ENCODE measurements at regions not wholly inside any gene's neighbourhood (a gene's known extent, or its start where the extent isn't known, plus 50 kb on each side); places are given as distances from the start of the nearest gene placed in this dataset.

GRCh38 chr22:48734359-48734758 lies 1093.3 kb downstream of the BRD1 start:
- H3K9me3 ChIP-seq (ENCODE audit: low read depth, low read length), result no peaks in the 10 kb centered on the region
- H3K9ac ChIP-seq (ENCODE audit: insufficient read length), result no peak overlapping the region
- TF ChIP-seq POLR2AphosphoS5 (IDR thresholded peaks at IDR 0.05; ENCODE audit: borderline replicate concordance, low read depth, low read length) (no peak), EZH2 (IDR thresholded peaks at IDR 0.05) (no peak), FOXP2 (optimal IDR thresholded peaks at IDR 0.05; ENCODE audit: control extremely low read depth, extremely low read length, insufficient read depth) (no peak)

GRCh38 chr22:48729499-48730171 lies 1098.0 kb downstream of the BRD1 start:
- Histone ChIP-seq H3K9ac (ENCODE audit: insufficient read length) (no peak overlapping the region), H3K36me3 (ENCODE audit: insufficient read depth, low read length) (peaks cover 30% of the 10 kb centered on the region), H3K4me3 (no peak overlapping the region), H3K9me3 (ENCODE audit: low read depth, low read length) (peaks cover 4% of the 10 kb centered on the region; the same call in 1 of the 2 replicates), H3K27ac (no peak overlapping the region)
- no peak for DNase-seq (ENCODE audit: low read depth, low spot score)
- TF ChIP-seq POLR2AphosphoS5 (IDR thresholded peaks at IDR 0.05; ENCODE audit: borderline replicate concordance, low read depth, low read length) (no peak), EZH2 (IDR thresholded peaks at IDR 0.05) (no peak), FOXP2 (optimal IDR thresholded peaks at IDR 0.05; ENCODE audit: control extremely low read depth, extremely low read length, insufficient read depth) (no peak)

More at GRCh38 chr22:48734359-48734758, 1093.3 kb downstream of the BRD1 start:
- H3K36me3 ChIP-seq (ENCODE audit: insufficient read depth, low read length), result peaks cover 13% of the 10 kb centered on the region; the same call in 1 of the 2 replicates
- no peak overlapping the region for H3K4me3 ChIP-seq
- DNase-seq (ENCODE audit: low read depth, low spot score), result no peak
- no peak overlapping the region for H3K27ac ChIP-seq

- Histone ChIP-seq H3K9me3 (ENCODE audit: low read depth, low read length) (peaks cover 4% of the 10 kb centered on the region; the same call in 1 of the 2 replicates), H3K9ac (ENCODE audit: insufficient read length) (no peak overlapping the region), H3K4me3 (no peak overlapping the region), H3K27ac (no peak overlapping the region), H3K36me3 (ENCODE audit: insufficient read depth, low read length) (peaks cover 30% of the 10 kb centered on the region)
- no peak for DNase-seq (ENCODE audit: low read depth, low spot score)
- TF ChIP-seq EZH2 (IDR thresholded peaks at IDR 0.05) (no peak), POLR2AphosphoS5 (IDR thresholded peaks at IDR 0.05; ENCODE audit: borderline replicate concordance, low read depth, low read length) (no peak), FOXP2 (optimal IDR thresholded peaks at IDR 0.05; ENCODE audit: control extremely low read depth, extremely low read length, insufficient read depth) (no peak)
Observed at GRCh38 chr22:48727454-48728058, 1100.1 kb downstream of the BRD1 start.

GRCh38 chr22:48724899-48725298 lies 1102.8 kb downstream of the BRD1 start:
- Histone ChIP-seq H3K9ac (ENCODE audit: insufficient read length) (no peak overlapping the region), H3K27ac (no peak overlapping the region), H3K36me3 (ENCODE audit: insufficient read depth, low read length) (peaks cover 30% of the 10 kb centered on the region), H3K9me3 (ENCODE audit: low read depth, low read length) (peaks cover 4% of the 10 kb centered on the region; the same call in 1 of the 2 replicates), H3K4me3 (no peak overlapping the region)
- TF ChIP-seq FOXP2 (optimal IDR thresholded peaks at IDR 0.05; ENCODE audit: control extremely low read depth, extremely low read length, insufficient read depth) (no peak), EZH2 (IDR thresholded peaks at IDR 0.05) (no peak), POLR2AphosphoS5 (IDR thresholded peaks at IDR 0.05; ENCODE audit: borderline replicate concordance, low read depth, low read length) (no peak)
- DNase-seq (ENCODE audit: low read depth, low spot score), result no peak

- peaks cover 4% of the 10 kb centered on the region; the same call in 1 of the 2 replicates for H3K9me3 ChIP-seq (ENCODE audit: low read depth, low read length)
- H3K27ac ChIP-seq, result no peak overlapping the region
- H3K36me3 ChIP-seq (ENCODE audit: insufficient read depth, low read length), result peaks cover 23% of the 10 kb centered on the region
- no peak overlapping the region for H3K9ac ChIP-seq (ENCODE audit: insufficient read length)
- TF ChIP-seq FOXP2 (optimal IDR thresholded peaks at IDR 0.05; ENCODE audit: control extremely low read depth, extremely low read length, insufficient read depth) (no peak), EZH2 (IDR thresholded peaks at IDR 0.05) (no peak), POLR2AphosphoS5 (IDR thresholded peaks at IDR 0.05; ENCODE audit: borderline replicate concordance, low read depth, low read length) (no peak)
- H3K4me3 ChIP-seq, result no peak overlapping the region
- no peak for DNase-seq (ENCODE audit: low read depth, low spot score)
Observed at GRCh38 chr22:48722661-48723060, 1105.0 kb downstream of the BRD1 start.

GRCh38 chr22:48721395-48721669 lies 1106.3 kb downstream of the BRD1 start:
- DNase-seq (ENCODE audit: low read depth, low spot score), result no peak
- H3K4me3 ChIP-seq, result no peak overlapping the region
- TF ChIP-seq POLR2AphosphoS5 (IDR thresholded peaks at IDR 0.05; ENCODE audit: borderline replicate concordance, low read depth, low read length) (no peak), EZH2 (IDR thresholded peaks at IDR 0.05) (no peak), FOXP2 (optimal IDR thresholded peaks at IDR 0.05; ENCODE audit: control extremely low read depth, extremely low read length, insufficient read depth) (no peak)
- H3K9ac ChIP-seq (ENCODE audit: insufficient read length), result no peak overlapping the region
- H3K27ac ChIP-seq, result no peak overlapping the region
- no peaks in the 10 kb centered on the region for H3K9me3 ChIP-seq (ENCODE audit: low read depth, low read length)
- peaks cover 15% of the 10 kb centered on the region; the same call in 1 of the 2 replicates for H3K36me3 ChIP-seq (ENCODE audit: insufficient read depth, low read length)

GRCh38 chr22:48720662-48721394 lies 1106.8 kb downstream of the BRD1 start:
- H3K9ac ChIP-seq (ENCODE audit: insufficient read length), result no peak overlapping the region
- TF ChIP-seq EZH2 (IDR thresholded peaks at IDR 0.05) (no peak), FOXP2 (optimal IDR thresholded peaks at IDR 0.05; ENCODE audit: control extremely low read depth, extremely low read length, insufficient read depth) (no peak), POLR2AphosphoS5 (IDR thresholded peaks at IDR 0.05; ENCODE audit: borderline replicate concordance, low read depth, low read length) (no peak)
- peaks cover 12% of the 10 kb centered on the region; the same call in 1 of the 2 replicates for H3K36me3 ChIP-seq (ENCODE audit: insufficient read depth, low read length)
- H3K27ac ChIP-seq, result no peak overlapping the region
- H3K4me3 ChIP-seq, result no peak overlapping the region
- no peak for DNase-seq (ENCODE audit: low read depth, low spot score)
- no peaks in the 10 kb centered on the region for H3K9me3 ChIP-seq (ENCODE audit: low read depth, low read length)

- Histone ChIP-seq H3K9ac (ENCODE audit: insufficient read length) (no peak overlapping the region), H3K27ac (no peak overlapping the region), H3K9me3 (ENCODE audit: low read depth, low read length) (no peaks in the 10 kb centered on the region), H3K36me3 (ENCODE audit: insufficient read depth, low read length) (peaks cover 13% of the 10 kb centered on the region), H3K4me3 (no peak overlapping the region)
- TF ChIP-seq POLR2AphosphoS5 (IDR thresholded peaks at IDR 0.05; ENCODE audit: borderline replicate concordance, low read depth, low read length), result no peak
- no peak for TF ChIP-seq EZH2 (IDR thresholded peaks at IDR 0.05)
- TF ChIP-seq FOXP2 (optimal IDR thresholded peaks at IDR 0.05; ENCODE audit: control extremely low read depth, extremely low read length, insufficient read depth), result no peak
- no peak for DNase-seq (ENCODE audit: low read depth, low spot score)
Observed at GRCh38 chr22:48719978-48720661, 1107.6 kb downstream of the BRD1 start.
